Ishikawa (cell line): ENCODE measurements at regions not wholly inside any gene's neighbourhood (a gene's known extent, or its start where the extent isn't known, plus 50 kb on each side); places are given as distances from the start of the nearest gene placed in this dataset.

Experiments
- CEBPB ChIP-seq: IDR thresholded peaks from 2 replicates; pipeline ENCODE4 v1.6.1; 2012
- CREB1 ChIP-seq: IDR thresholded peaks from 2 replicates; pipeline ENCODE4 v1.6.1; 2012; ENCODE audit warnings: low read depth
- EGR1 ChIP-seq: IDR thresholded peaks from 2 replicates; pipeline ENCODE4 v1.6.1; 2012
- EP300 ChIP-seq: IDR thresholded peaks from 2 replicates; pipeline ENCODE4 v1.6.1; 2012; ENCODE audit warnings: borderline replicate concordance
- FOXM1 ChIP-seq: IDR thresholded peaks from 2 replicates; pipeline ENCODE4 v1.6.1; 2012; ENCODE audit warnings: low read depth, borderline replicate concordance
- MAX ChIP-seq: IDR thresholded peaks from 2 replicates; pipeline ENCODE4 v1.6.1; 2012
- NFIC ChIP-seq: IDR thresholded peaks from 2 replicates; pipeline ENCODE4 v1.6.1; 2012
- RAD21 ChIP-seq: IDR thresholded peaks from 2 replicates; pipeline ENCODE4 v1.6.1; 2012; ENCODE audit warnings: low read depth
- REST ChIP-seq: IDR thresholded peaks from 2 replicates; pipeline ENCODE4 v1.6.1; 2012; ENCODE audit warnings: low read depth, mild to moderate bottlenecking
- TAF1 ChIP-seq: IDR thresholded peaks from 2 replicates; pipeline ENCODE4 v1.6.1; 2012; ENCODE audit warnings: low read depth, mild to moderate bottlenecking
- TCF12 ChIP-seq: IDR thresholded peaks from 2 replicates; pipeline ENCODE4 v1.6.1; 2012; ENCODE audit warnings: low read depth
- TEAD4 ChIP-seq: IDR thresholded peaks from 2 replicates; pipeline ENCODE4 v1.6.1; 2012
- USF1 ChIP-seq: IDR thresholded peaks from 2 replicates; pipeline ENCODE4 v1.6.1; 2012
- YY1 ChIP-seq: IDR thresholded peaks from 2 replicates; pipeline ENCODE4 v1.6.1; 2012; ENCODE audit warnings: low read depth
- ZBTB7A ChIP-seq: IDR thresholded peaks from 2 replicates; pipeline ENCODE4 v1.6.1; 2012; ENCODE audit warnings: low read depth

- TF ChIP-seq EGR1 (no peak), MAX (no peak)
Observed at GRCh38 chr2:2709431-2709770, 378.3 kb upstream of the MYT1L start.

- TF ChIP-seq ZBTB7A (no peak), MAX (no peak), TCF12 (no peak), REST (no peak), USF1 (no peak), CREB1 (no peak), TEAD4 (no peak), FOXM1 (no peak), EP300 (no peak), EGR1 (no peak), NFIC (no peak), RAD21 (no peak), CEBPB (no peak)
Observed at GRCh38 chr2:2708575-2709430, 377.7 kb upstream of the MYT1L start.

- TF ChIP-seq REST = no peak
- TF ChIP-seq TEAD4 = no peak
- TF ChIP-seq EGR1 = no peak
- no peak for TF ChIP-seq ZBTB7A
- TF ChIP-seq MAX = no peak
Observed at GRCh38 chr2:2707206-2707991, 376.3 kb upstream of the MYT1L start.

- TF ChIP-seq YY1 (no peak), EGR1 (no peak), TCF12 (no peak), TEAD4 (no peak), RAD21 (no peak), CEBPB (no peak), USF1 (no peak), FOXM1 (no peak), REST (no peak), NFIC (no peak), TAF1 (no peak), MAX (no peak), EP300 (no peak), ZBTB7A (no peak), CREB1 (no peak)
Observed at GRCh38 chr2:2706306-2706705, 375.2 kb upstream of the MYT1L start.
